ENCODE measurements at regions not wholly inside any gene's neighbourhood (a gene's known extent, or its start where the extent isn't known, plus 50 kb on each side); places are given as distances from the start of the nearest gene placed in this dataset.

DNA sequence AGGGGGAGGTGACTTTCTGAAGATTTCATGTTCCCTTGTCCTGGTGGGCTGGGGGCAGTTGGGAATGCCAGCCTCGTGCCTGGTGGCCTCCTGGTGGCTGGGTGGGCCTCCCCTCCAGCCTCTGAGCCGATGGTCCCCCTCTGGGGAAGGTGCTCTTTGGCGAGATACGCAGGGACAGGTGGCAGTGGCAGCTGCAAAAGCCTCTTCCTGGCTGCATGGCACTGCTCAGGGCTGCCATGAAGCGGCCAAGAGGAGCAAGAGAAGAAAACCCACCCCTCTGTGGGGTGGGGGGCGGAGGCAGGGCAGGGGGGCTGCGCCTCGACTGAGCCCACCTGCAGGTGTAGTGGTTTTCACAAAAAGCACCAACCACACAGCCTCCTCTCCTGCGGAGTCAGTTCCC lies 61.8 kb upstream of the PHF21B start:
- peaks cover 12% of the 10 kb centered on the region for H3K36me3 Mint-ChIP-seq
- no peak for TF ChIP-seq ERG (CRISPR knock-in tag; IDR thresholded peaks at IDR 0.05)
- TF ChIP-seq ZMAT4 (CRISPR knock-in tag; IDR thresholded peaks at IDR 0.05) = no peak
- no peak for TF ChIP-seq NFATC4 (CRISPR knock-in tag; IDR thresholded peaks at IDR 0.05)
- TF ChIP-seq ETV6 (CRISPR knock-in tag; IDR thresholded peaks at IDR 0.05) = no peak
- no peak for TF ChIP-seq AFF4 (CRISPR knock-in tag; IDR thresholded peaks at IDR 0.05; ENCODE audit: borderline replicate concordance)
- TF ChIP-seq CREM (CRISPR knock-in tag; IDR thresholded peaks at IDR 0.05) = no peak
- no peak for TF ChIP-seq ZNF671 (CRISPR knock-in tag; IDR thresholded peaks at IDR 0.05)
- TF ChIP-seq ZNF396 (CRISPR knock-in tag; IDR thresholded peaks at IDR 0.05; ENCODE audit: borderline replicate concordance) = no peak
- TF ChIP-seq STAT6 (CRISPR knock-in tag; conservative IDR thresholded peaks at IDR 0.05; ENCODE audit: low read depth) = no peak
- TF ChIP-seq MXD4 (CRISPR knock-in tag; IDR thresholded peaks at IDR 0.05; ENCODE audit: borderline replicate concordance) = no peak
- ChIA-PET CTCF (no interaction called here), POLR2A (no interaction called here)
- H3K27me3 Mint-ChIP-seq (ENCODE audit: low read depth) = peaks cover 17% of the 10 kb centered on the region
- no peak overlapping the region for H3K27ac Mint-ChIP-seq
- no peak for ATAC-seq
- H3K9me3 Mint-ChIP-seq = peaks cover 21% of the 10 kb centered on the region
- peaks cover 43% of the 10 kb centered on the region for H3K4me1 Mint-ChIP-seq
- DNase-seq (ENCODE audit: low spot score) = no peak
- no peak overlapping the region for H3K4me3 Mint-ChIP-seq

DNA sequence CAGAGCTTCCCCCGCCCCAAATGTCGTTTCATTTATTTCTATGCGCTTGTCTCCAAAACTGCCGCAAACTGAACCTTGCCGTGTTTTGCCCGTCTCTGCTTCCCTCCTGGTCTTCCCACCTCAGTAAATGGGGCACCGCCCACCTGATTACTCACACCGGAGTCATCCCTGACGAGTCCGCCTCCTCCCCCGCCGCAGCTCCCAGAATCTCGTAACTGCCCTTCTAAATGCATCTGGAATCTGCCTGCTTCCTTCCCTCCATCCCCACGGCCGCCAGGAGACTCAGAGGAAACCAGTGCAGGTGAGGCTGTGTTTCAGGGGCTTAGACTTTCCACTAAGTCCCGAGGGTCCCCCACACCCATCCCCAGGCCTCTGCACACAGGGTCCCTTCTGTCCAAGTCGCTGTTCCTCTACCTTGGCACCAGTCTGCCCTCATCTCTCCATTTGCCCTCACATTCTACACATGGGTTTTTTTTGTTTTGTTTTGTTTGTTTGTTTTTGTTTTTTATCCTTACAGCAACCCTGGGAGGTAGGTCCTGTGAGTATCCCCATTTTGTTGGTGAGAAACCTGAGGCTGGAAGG lies 62.6 kb upstream of the PHF21B start:
- ChIA-PET POLR2A (no interaction called here), CTCF (interaction anchor here (1.3 kb wide), 1 partner anchor 9 kb away, joined by 3 read pairs; no protein-coding TSS in a partner anchor)
- peak; percentile 92; the same call in 1 of the 2 replicates for TF ChIP-seq ZNF263 (CRISPR knock-in tag; IDR thresholded peaks at IDR 0.05; ENCODE audit: low read depth)
- no peak for TF ChIP-seq TEAD1 (CRISPR knock-in tag; IDR thresholded peaks at IDR 0.05)
- Mint-ChIP-seq H3K4me3 (peak overlapping the region; percentile 62), H3K36me3 (peaks cover 12% of the 10 kb centered on the region), H3K9me3 (peaks cover 21% of the 10 kb centered on the region), H3K27me3 (ENCODE audit: low read depth) (peaks cover 17% of the 10 kb centered on the region), H3K27ac (peak overlapping the region; percentile 78), H3K4me1 (peaks cover 46% of the 10 kb centered on the region)
- ATAC-seq = peak; percentile 91
- DNase-seq (ENCODE audit: low spot score) = peak; percentile 82

- POLR2A ChIA-PET = no interaction called here
Measured at GRCh38 chr22:45073064-45073463, 63.3 kb upstream of the PHF21B start.

More at GRCh38 chr22:45073064-45073463, 63.3 kb upstream of the PHF21B start:
- ATAC-seq = no peak
- Mint-ChIP-seq H3K36me3 (peaks cover 9% of the 10 kb centered on the region), H3K4me1 (peaks cover 46% of the 10 kb centered on the region), H3K9me3 (peaks cover 16% of the 10 kb centered on the region), H3K4me3 (peak overlapping the region; percentile 62), H3K27me3 (ENCODE audit: low read depth) (peaks cover 17% of the 10 kb centered on the region), H3K27ac (peak overlapping the region; percentile 78)
- TF ChIP-seq, protein P1, sequence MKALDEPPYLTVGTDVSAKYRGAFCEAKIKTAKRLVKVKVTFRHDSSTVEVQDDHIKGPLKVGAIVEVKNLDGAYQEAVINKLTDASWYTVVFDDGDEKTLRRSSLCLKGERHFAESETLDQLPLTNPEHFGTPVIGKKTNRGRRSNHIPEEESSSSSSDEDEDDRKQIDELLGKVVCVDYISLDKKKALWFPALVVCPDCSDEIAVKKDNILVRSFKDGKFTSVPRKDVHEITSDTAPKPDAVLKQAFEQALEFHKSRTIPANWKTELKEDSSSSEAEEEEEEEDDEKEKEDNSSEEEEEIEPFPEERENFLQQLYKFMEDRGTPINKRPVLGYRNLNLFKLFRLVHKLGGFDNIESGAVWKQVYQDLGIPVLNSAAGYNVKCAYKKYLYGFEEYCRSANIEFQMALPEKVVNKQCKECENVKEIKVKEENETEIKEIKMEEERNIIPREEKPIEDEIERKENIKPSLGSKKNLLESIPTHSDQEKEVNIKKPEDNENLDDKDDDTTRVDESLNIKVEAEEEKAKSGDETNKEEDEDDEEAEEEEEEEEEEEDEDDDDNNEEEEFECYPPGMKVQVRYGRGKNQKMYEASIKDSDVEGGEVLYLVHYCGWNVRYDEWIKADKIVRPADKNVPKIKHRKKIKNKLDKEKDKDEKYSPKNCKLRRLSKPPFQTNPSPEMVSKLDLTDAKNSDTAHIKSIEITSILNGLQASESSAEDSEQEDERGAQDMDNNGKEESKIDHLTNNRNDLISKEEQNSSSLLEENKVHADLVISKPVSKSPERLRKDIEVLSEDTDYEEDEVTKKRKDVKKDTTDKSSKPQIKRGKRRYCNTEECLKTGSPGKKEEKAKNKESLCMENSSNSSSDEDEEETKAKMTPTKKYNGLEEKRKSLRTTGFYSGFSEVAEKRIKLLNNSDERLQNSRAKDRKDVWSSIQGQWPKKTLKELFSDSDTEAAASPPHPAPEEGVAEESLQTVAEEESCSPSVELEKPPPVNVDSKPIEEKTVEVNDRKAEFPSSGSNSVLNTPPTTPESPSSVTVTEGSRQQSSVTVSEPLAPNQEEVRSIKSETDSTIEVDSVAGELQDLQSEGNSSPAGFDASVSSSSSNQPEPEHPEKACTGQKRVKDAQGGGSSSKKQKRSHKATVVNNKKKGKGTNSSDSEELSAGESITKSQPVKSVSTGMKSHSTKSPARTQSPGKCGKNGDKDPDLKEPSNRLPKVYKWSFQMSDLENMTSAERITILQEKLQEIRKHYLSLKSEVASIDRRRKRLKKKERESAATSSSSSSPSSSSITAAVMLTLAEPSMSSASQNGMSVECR (CRISPR knock-in tag; IDR thresholded peaks at IDR 0.05; ENCODE audit: borderline replicate concordance) = no peak
- TF ChIP-seq, protein P2, sequence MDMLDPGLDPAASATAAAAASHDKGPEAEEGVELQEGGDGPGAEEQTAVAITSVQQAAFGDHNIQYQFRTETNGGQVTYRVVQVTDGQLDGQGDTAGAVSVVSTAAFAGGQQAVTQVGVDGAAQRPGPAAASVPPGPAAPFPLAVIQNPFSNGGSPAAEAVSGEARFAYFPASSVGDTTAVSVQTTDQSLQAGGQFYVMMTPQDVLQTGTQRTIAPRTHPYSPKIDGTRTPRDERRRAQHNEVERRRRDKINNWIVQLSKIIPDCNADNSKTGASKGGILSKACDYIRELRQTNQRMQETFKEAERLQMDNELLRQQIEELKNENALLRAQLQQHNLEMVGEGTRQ (CRISPR knock-in tag; IDR thresholded peaks at IDR 0.05) = no peak
- TF ChIP-seq ZNF121 (CRISPR knock-in tag; IDR thresholded peaks at IDR 0.05) = no peak
- TF ChIP-seq HMGA2 (CRISPR knock-in tag; IDR thresholded peaks at IDR 0.05) = no peak
- TF ChIP-seq FOXJ3 (CRISPR knock-in tag; IDR thresholded peaks at IDR 0.05; ENCODE audit: borderline replicate concordance) = no peak
- TF ChIP-seq ZNF138 (CRISPR knock-in tag; conservative IDR thresholded peaks at IDR 0.05) = no peak
- no peak for TF ChIP-seq SP1 (CRISPR knock-in tag; conservative IDR thresholded peaks at IDR 0.05)
- DNase-seq (ENCODE audit: low spot score) = no peak
- CTCF ChIA-PET = interaction anchor here (1.3 kb wide), 1 partner anchor 8 kb away, joined by 3 read pairs; no protein-coding TSS in a partner anchor
